Osteoblast (primary cell): ENCODE measurements at regions not wholly inside any gene's neighbourhood (a gene's known extent, or its start where the extent isn't known, plus 50 kb on each side); places are given as distances from the start of the nearest gene placed in this dataset.

Experiments used
- DNase-seq: peaks from one replicate; pipeline ENCODE4 v3.0.0; 2011; ENCODE audit warnings: low spot score, mixed read lengths; ENCODE audit not compliant: insufficient read length; ENCODE audit errors: missing footprints
- H2AFZ ChIP-seq: 2 replicates; pipeline ENCODE4 v1.6.0; 2011; ENCODE audit warnings: mild to moderate bottlenecking, low read length
- H3K27ac ChIP-seq: 2 replicates; pipeline ENCODE4 v1.5.1; 2011; ENCODE audit warnings: mild to moderate bottlenecking, low read depth, low read length, moderate library complexity
- H3K27me3 ChIP-seq: 2 replicates; pipeline ENCODE4 v1.6.0; 2012; ENCODE audit warnings: mild to moderate bottlenecking, control low read depth, inconsistent platforms, low read length, moderate library complexity; ENCODE audit not compliant: insufficient read depth
- H3K36me3 ChIP-seq: 2 replicates; pipeline ENCODE4 v1.5.1; 2011; ENCODE audit warnings: mild to moderate bottlenecking, low read length, control low read depth, moderate library complexity; ENCODE audit not compliant: insufficient read depth
- H3K4me1 ChIP-seq: 2 replicates; pipeline ENCODE4 v1.5.1; 2011; ENCODE audit warnings: mild to moderate bottlenecking, low read length, control low read depth, moderate library complexity; ENCODE audit not compliant: insufficient read depth
- H3K4me2 ChIP-seq: 2 replicates; pipeline ENCODE4 v1.6.0; 2011; ENCODE audit warnings: mild to moderate bottlenecking, low read length; ENCODE audit not compliant: insufficient read depth
- H3K4me3 ChIP-seq: fragments of 200-600 bp; sonication (generic); 3 replicates; pipeline ENCODE4 v1.5.1; 2012; ENCODE audit warnings: mild to moderate bottlenecking, low read length, inconsistent platforms; ENCODE audit not compliant: insufficient read depth
- H3K79me2 ChIP-seq: 2 replicates; pipeline ENCODE4 v1.6.0; 2012; ENCODE audit warnings: mild to moderate bottlenecking, low read length, control low read depth, inconsistent platforms; ENCODE audit not compliant: insufficient read depth
- H3K9me3 ChIP-seq: 2 replicates; pipeline ENCODE4 v1.5.1; 2011; ENCODE audit warnings: low read depth, low read length, control low read depth
- H4K20me1 ChIP-seq: 2 replicates; pipeline ENCODE4 v1.6.0; 2012; ENCODE audit warnings: mild to moderate bottlenecking, low read length, control low read depth; ENCODE audit not compliant: insufficient read depth
- TF ChIP-seq, protein P1 (sequence below): IDR thresholded peaks from 2 replicates; pipeline ENCODE4 v1.5.1; 2011; ENCODE audit warnings: mild to moderate bottlenecking, low read depth, low read length, moderate library complexity; ENCODE audit errors: extremely low read depth

GRCh38 chr11:47918882-47919495 is 61.4 kb upstream of the PTPRJ start:
- no peaks in the 10 kb centered on the region for H3K27me3 ChIP-seq

GRCh38 chr11:47918370-47918690 is 62.0 kb upstream of the PTPRJ start:
- Histone ChIP-seq H3K27me3 (no peaks in the 10 kb centered on the region), H3K79me2 (no peaks in the 10 kb centered on the region), H3K9me3 (no peaks in the 10 kb centered on the region), H3K4me3 (no peak overlapping the region), H4K20me1 (no peaks in the 10 kb centered on the region), H3K36me3 (no peaks in the 10 kb centered on the region), H3K4me1 (peaks cover 20% of the 10 kb centered on the region), H2AFZ (peak overlapping the region; percentile 2), H3K4me2 (no peak overlapping the region), H3K27ac (peak overlapping the region; percentile 19)
- DNase-seq, result peak; percentile 62
- TF ChIP-seq, protein P1, sequence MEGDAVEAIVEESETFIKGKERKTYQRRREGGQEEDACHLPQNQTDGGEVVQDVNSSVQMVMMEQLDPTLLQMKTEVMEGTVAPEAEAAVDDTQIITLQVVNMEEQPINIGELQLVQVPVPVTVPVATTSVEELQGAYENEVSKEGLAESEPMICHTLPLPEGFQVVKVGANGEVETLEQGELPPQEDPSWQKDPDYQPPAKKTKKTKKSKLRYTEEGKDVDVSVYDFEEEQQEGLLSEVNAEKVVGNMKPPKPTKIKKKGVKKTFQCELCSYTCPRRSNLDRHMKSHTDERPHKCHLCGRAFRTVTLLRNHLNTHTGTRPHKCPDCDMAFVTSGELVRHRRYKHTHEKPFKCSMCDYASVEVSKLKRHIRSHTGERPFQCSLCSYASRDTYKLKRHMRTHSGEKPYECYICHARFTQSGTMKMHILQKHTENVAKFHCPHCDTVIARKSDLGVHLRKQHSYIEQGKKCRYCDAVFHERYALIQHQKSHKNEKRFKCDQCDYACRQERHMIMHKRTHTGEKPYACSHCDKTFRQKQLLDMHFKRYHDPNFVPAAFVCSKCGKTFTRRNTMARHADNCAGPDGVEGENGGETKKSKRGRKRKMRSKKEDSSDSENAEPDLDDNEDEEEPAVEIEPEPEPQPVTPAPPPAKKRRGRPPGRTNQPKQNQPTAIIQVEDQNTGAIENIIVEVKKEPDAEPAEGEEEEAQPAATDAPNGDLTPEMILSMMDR, result no peak

More at GRCh38 chr11:47918882-47919495, 61.4 kb upstream of the PTPRJ start:
- Histone ChIP-seq H3K4me3 (no peak overlapping the region), H3K4me2 (no peak overlapping the region), H4K20me1 (no peaks in the 10 kb centered on the region), H3K79me2 (no peaks in the 10 kb centered on the region), H3K9me3 (no peaks in the 10 kb centered on the region), H3K27ac (peak overlapping the region; percentile 5), H2AFZ (no peak overlapping the region), H3K36me3 (no peaks in the 10 kb centered on the region), H3K4me1 (peaks cover 27% of the 10 kb centered on the region)
- DNase-seq, result peak; percentile 72
- TF ChIP-seq, protein P1, result no peak

DNA sequence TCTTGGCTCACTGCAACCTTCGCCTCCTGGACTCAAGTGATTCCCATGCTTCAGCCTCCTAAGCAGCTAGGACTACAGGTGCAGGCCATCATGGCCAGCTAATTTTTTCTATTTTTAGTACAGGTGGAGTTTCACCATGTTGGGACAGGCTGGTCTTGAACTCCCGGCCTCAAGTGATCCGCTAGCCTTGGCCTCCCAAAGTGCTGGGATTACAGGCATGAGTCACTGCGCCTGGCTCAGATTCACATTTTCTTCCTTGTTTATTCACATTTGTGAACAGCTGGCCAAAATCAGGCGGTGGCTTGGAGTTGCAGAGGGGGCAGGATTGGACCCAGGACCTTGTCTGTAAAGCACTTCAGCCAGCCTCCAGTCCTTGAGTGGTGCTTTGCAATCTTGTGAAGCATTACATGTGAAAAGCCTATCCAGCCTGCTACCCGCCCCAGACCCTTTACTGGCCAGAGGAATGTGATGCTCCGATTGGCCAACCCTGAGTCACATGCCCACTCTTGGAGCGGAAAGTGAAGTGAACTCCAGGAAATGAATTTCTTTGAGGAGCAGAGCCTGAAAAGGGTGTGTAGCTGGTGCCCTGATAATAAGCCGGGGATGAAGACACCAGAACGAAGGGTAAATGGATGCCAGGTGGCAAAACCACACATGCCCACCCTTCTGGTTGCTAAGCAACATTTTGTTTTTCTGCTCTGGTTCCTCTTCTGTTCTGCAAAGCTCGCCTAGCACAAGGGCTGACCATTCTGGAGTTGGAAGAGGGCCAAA is 62.6 kb upstream of the PTPRJ start:
- no peaks in the 10 kb centered on the region for H3K9me3 ChIP-seq
- H3K36me3 ChIP-seq, result no peaks in the 10 kb centered on the region
- H4K20me1 ChIP-seq, result no peaks in the 10 kb centered on the region
- H3K79me2 ChIP-seq, result no peaks in the 10 kb centered on the region
- H3K4me1 ChIP-seq, result peaks cover 17% of the 10 kb centered on the region
- peak overlapping the region; percentile 19 for H3K27ac ChIP-seq
- H3K4me2 ChIP-seq, result no peak overlapping the region
- no peaks in the 10 kb centered on the region for H3K27me3 ChIP-seq
- no peak for DNase-seq
- H3K4me3 ChIP-seq, result no peak overlapping the region
- peak overlapping the region; percentile 2 for H2AFZ ChIP-seq
- TF ChIP-seq, protein P1, result no peak

GRCh38 chr11:47916361-47916841 is 64.0 kb upstream of the PTPRJ start:
- Histone ChIP-seq H2AFZ (peak overlapping the region; percentile 25), H3K4me2 (no peak overlapping the region)

More at GRCh38 chr11:47916361-47916841, 64.0 kb upstream of the PTPRJ start:
- TF ChIP-seq, protein P1, result no peak
- Histone ChIP-seq H3K36me3 (no peaks in the 10 kb centered on the region), H3K9me3 (no peaks in the 10 kb centered on the region), H3K79me2 (no peaks in the 10 kb centered on the region), H3K27ac (no peak overlapping the region), H4K20me1 (no peaks in the 10 kb centered on the region), H3K4me3 (no peak overlapping the region), H3K27me3 (no peaks in the 10 kb centered on the region), H3K4me1 (peaks cover 17% of the 10 kb centered on the region)
- DNase-seq, result no peak
